ENCODE measurements at regions not wholly inside any gene's neighbourhood (a gene's known extent, or its start where the extent isn't known, plus 50 kb on each side); places are given as distances from the start of the nearest gene placed in this dataset.

- TF ChIP-seq, protein P1, sequence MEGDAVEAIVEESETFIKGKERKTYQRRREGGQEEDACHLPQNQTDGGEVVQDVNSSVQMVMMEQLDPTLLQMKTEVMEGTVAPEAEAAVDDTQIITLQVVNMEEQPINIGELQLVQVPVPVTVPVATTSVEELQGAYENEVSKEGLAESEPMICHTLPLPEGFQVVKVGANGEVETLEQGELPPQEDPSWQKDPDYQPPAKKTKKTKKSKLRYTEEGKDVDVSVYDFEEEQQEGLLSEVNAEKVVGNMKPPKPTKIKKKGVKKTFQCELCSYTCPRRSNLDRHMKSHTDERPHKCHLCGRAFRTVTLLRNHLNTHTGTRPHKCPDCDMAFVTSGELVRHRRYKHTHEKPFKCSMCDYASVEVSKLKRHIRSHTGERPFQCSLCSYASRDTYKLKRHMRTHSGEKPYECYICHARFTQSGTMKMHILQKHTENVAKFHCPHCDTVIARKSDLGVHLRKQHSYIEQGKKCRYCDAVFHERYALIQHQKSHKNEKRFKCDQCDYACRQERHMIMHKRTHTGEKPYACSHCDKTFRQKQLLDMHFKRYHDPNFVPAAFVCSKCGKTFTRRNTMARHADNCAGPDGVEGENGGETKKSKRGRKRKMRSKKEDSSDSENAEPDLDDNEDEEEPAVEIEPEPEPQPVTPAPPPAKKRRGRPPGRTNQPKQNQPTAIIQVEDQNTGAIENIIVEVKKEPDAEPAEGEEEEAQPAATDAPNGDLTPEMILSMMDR (IDR thresholded peaks at IDR 0.05) = no peak
- TF ChIP-seq EP300 (IDR thresholded peaks at IDR 0.05) = no peak
Measured at GRCh38 chr6:14187406-14187805, 69.8 kb downstream of the CD83 start.

Measured in upper lobe of left lung (tissue), 4 donors.